ELR (cell line): ENCODE measurements at regions not wholly inside any gene's neighbourhood (a gene's known extent, or its start where the extent isn't known, plus 50 kb on each side); places are given as distances from the start of the nearest gene placed in this dataset.
"Not testable (repeated sequence)": the region's sequence is repeated elsewhere in the genome, so short reads cannot be mapped to it uniquely, and the experiment has no call there.

Experiments
- DNase-seq: peaks from one replicate; pipeline ENCODE4 v3.0.0-alpha.2; 2015; ENCODE audit warnings: low read depth

GRCh38 chr11:112514011-112514740, 253.5 kb upstream of the PLET1 start:
- DNase-seq: no peak

- peak; percentile 28 for DNase-seq
Observed at GRCh38 chr11:112516261-112516660, 255.6 kb upstream of the PLET1 start.

- no peak for DNase-seq
Observed at GRCh38 chr11:112516755-112517154, 256.1 kb upstream of the PLET1 start.

GRCh38 chr11:112518371-112518770, 257.7 kb upstream of the PLET1 start:
- DNase-seq: no peak

- no peak for DNase-seq
Observed at GRCh38 chr11:112519751-112520150, 259.1 kb upstream of the PLET1 start.

- no peak for DNase-seq
Observed at GRCh38 chr11:112520354-112520753, 259.7 kb upstream of the PLET1 start.

GRCh38 chr11:112522536-112522935, 261.9 kb upstream of the PLET1 start:
- DNase-seq: no peak

GRCh38 chr11:112523031-112523430, 262.4 kb upstream of the PLET1 start:
- no peak for DNase-seq

- DNase-seq: no peak
Observed at GRCh38 chr11:112523477-112523876, 262.8 kb upstream of the PLET1 start.

GRCh38 chr11:112523951-112524350, 263.3 kb upstream of the PLET1 start:
- DNase-seq: no peak

GRCh38 chr11:112524798-112525197, 264.1 kb upstream of the PLET1 start:
- no peak for DNase-seq

- peak; percentile 34 for DNase-seq
Observed at GRCh38 chr11:112525270-112525669, 264.6 kb upstream of the PLET1 start.

- DNase-seq: no peak
Observed at GRCh38 chr11:112525844-112526590, 265.4 kb upstream of the PLET1 start.

GRCh38 chr11:112526699-112527416, 266.2 kb upstream of the PLET1 start:
- DNase-seq: peak; percentile 47

GRCh38 chr11:112529071-112529470, 268.4 kb upstream of the PLET1 start:
- DNase-seq: no peak

GRCh38 chr11:112532506-112532905, 271.8 kb upstream of the PLET1 start:
- no peak for DNase-seq

- DNase-seq: no peak
Observed at GRCh38 chr11:112533682-112534081, 273.0 kb upstream of the PLET1 start.

- no peak for DNase-seq
Observed at GRCh38 chr11:112534208-112534607, 273.5 kb upstream of the PLET1 start.

- no peak for DNase-seq
Observed at GRCh38 chr11:112537026-112537425, 276.4 kb upstream of the PLET1 start.

GRCh38 chr11:112537846-112538330, 277.2 kb upstream of the PLET1 start:
- no peak for DNase-seq

GRCh38 chr11:112538534-112539280, 278.0 kb upstream of the PLET1 start:
- DNase-seq: no peak

GRCh38 chr11:112539281-112539555, 278.6 kb upstream of the PLET1 start:
- DNase-seq: not testable (repeated sequence)
